ENCODE measurements at regions not wholly inside any gene's neighbourhood (a gene's known extent, or its start where the extent isn't known, plus 50 kb on each side); places are given as distances from the start of the nearest gene placed in this dataset.

- no peaks in the 10 kb centered on the region for H3K36me3 Mint-ChIP-seq
- H3K4me1 Mint-ChIP-seq = no peaks in the 10 kb centered on the region
- H3K9me3 Mint-ChIP-seq = peaks cover 0 to 3% of the 10 kb centered on the region in 2 donors
- H3K27ac Mint-ChIP-seq = no peak overlapping the region
- ATAC-seq (replicated peaks) (no peak), DNase-seq (no peak)
- H3K27me3 Mint-ChIP-seq = no peaks in the 10 kb centered on the region
- no peak overlapping the region for H3K4me3 Mint-ChIP-seq
Measured at GRCh38 chr15:35838424-35839111, 292.6 kb upstream of the DPH6 start.

- H3K4me3 Mint-ChIP-seq = no peak overlapping the region
- peaks cover 0 to 1% of the 10 kb centered on the region in 2 donors for H3K9me3 Mint-ChIP-seq
- H3K27me3 Mint-ChIP-seq = no peaks in the 10 kb centered on the region
- H3K27ac Mint-ChIP-seq = no peak overlapping the region
- H3K36me3 Mint-ChIP-seq = no peaks in the 10 kb centered on the region
- no peaks in the 10 kb centered on the region for H3K4me1 Mint-ChIP-seq
- no peak for DNase-seq
- no peak for ATAC-seq (replicated peaks)
Measured at GRCh38 chr15:35842631-35843030, 296.7 kb upstream of the DPH6 start.

GRCh38 chr15:35843498-35843897, 297.5 kb upstream of the DPH6 start:
- Mint-ChIP-seq H3K4me3 (no peak overlapping the region), H3K27ac (no peak overlapping the region), H3K27me3 (no peaks in the 10 kb centered on the region), H3K4me1 (no peaks in the 10 kb centered on the region), H3K9me3 (peaks cover 0 to 1% of the 10 kb centered on the region in 2 donors), H3K36me3 (no peaks in the 10 kb centered on the region)
- ATAC-seq (replicated peaks) = no peak
- no peak for DNase-seq

- no peaks in the 10 kb centered on the region for H3K9me3 Mint-ChIP-seq
- no peak overlapping the region for H3K27ac Mint-ChIP-seq
Measured at GRCh38 chr15:35850284-35850683, 304.3 kb upstream of the DPH6 start.

GRCh38 chr15:35851491-35851890, 305.5 kb upstream of the DPH6 start:
- H3K36me3 Mint-ChIP-seq = no peaks in the 10 kb centered on the region
- H3K27ac Mint-ChIP-seq = no peak overlapping the region
- ATAC-seq (replicated peaks) (no peak), DNase-seq (no peak)
- no peaks in the 10 kb centered on the region for H3K27me3 Mint-ChIP-seq
- no peaks in the 10 kb centered on the region for H3K9me3 Mint-ChIP-seq
- H3K4me1 Mint-ChIP-seq = no peaks in the 10 kb centered on the region
- H3K4me3 Mint-ChIP-seq = no peak overlapping the region

More at GRCh38 chr15:35850284-35850683, 304.3 kb upstream of the DPH6 start:
- DNase-seq (no peak), ATAC-seq (replicated peaks) (no peak)
- H3K27me3 Mint-ChIP-seq = no peaks in the 10 kb centered on the region
- H3K36me3 Mint-ChIP-seq = no peaks in the 10 kb centered on the region
- no peaks in the 10 kb centered on the region for H3K4me1 Mint-ChIP-seq
- H3K4me3 Mint-ChIP-seq = no peak overlapping the region

- Mint-ChIP-seq H3K27me3 (no peaks in the 10 kb centered on the region), H3K9me3 (peaks cover 0 to 2% of the 10 kb centered on the region in 2 donors), H3K36me3 (no peaks in the 10 kb centered on the region), H3K27ac (no peak overlapping the region), H3K4me3 (no peak overlapping the region), H3K4me1 (no peaks in the 10 kb centered on the region)
- ATAC-seq (replicated peaks) = no peak
- no peak for DNase-seq
Measured at GRCh38 chr15:35852818-35853624, 307.1 kb upstream of the DPH6 start.

GRCh38 chr15:35854316-35854715, 308.4 kb upstream of the DPH6 start:
- DNase-seq = no peak
- H3K36me3 Mint-ChIP-seq = no peaks in the 10 kb centered on the region
- no peak for ATAC-seq (replicated peaks)
- no peaks in the 10 kb centered on the region for H3K4me1 Mint-ChIP-seq
- peaks cover 0 to 2% of the 10 kb centered on the region in 2 donors for H3K9me3 Mint-ChIP-seq
- no peak overlapping the region for H3K27ac Mint-ChIP-seq
- no peak overlapping the region for H3K4me3 Mint-ChIP-seq
- H3K27me3 Mint-ChIP-seq = no peaks in the 10 kb centered on the region

GRCh38 chr15:35857567-35858226, 311.7 kb upstream of the DPH6 start:
- Mint-ChIP-seq H3K36me3 (no peaks in the 10 kb centered on the region), H3K27me3 (no peaks in the 10 kb centered on the region), H3K4me3 (no peak overlapping the region), H3K27ac (no peak overlapping the region), H3K9me3 (peaks cover 0 to 3% of the 10 kb centered on the region in 2 donors), H3K4me1 (no peaks in the 10 kb centered on the region)
- ATAC-seq (replicated peaks) = no peak
- DNase-seq = no peak

- no peaks in the 10 kb centered on the region for H3K36me3 Mint-ChIP-seq
- ATAC-seq (replicated peaks) (no peak), DNase-seq (no peak)
- H3K4me1 Mint-ChIP-seq = no peaks in the 10 kb centered on the region
- H3K4me3 Mint-ChIP-seq = no peak overlapping the region
- H3K27ac Mint-ChIP-seq = no peak overlapping the region
- H3K9me3 Mint-ChIP-seq = peaks cover 0 to 3% of the 10 kb centered on the region in 2 donors
- no peaks in the 10 kb centered on the region for H3K27me3 Mint-ChIP-seq
Measured at GRCh38 chr15:35858707-35859106, 312.7 kb upstream of the DPH6 start.

- H3K27me3 Mint-ChIP-seq = no peaks in the 10 kb centered on the region
- no peak overlapping the region for H3K27ac Mint-ChIP-seq
- ATAC-seq (replicated peaks) (no peak), DNase-seq (no peak)
- no peaks in the 10 kb centered on the region for H3K4me1 Mint-ChIP-seq
- peaks cover 0 to 1% of the 10 kb centered on the region in 2 donors for H3K9me3 Mint-ChIP-seq
- H3K36me3 Mint-ChIP-seq = no peaks in the 10 kb centered on the region
- no peak overlapping the region for H3K4me3 Mint-ChIP-seq
Measured at GRCh38 chr15:35863655-35864054, 317.7 kb upstream of the DPH6 start.

GRCh38 chr15:35867356-35867755, 321.4 kb upstream of the DPH6 start:
- H3K9me3 Mint-ChIP-seq = peaks cover 0 to 4% of the 10 kb centered on the region in 2 donors
- no peaks in the 10 kb centered on the region for H3K4me1 Mint-ChIP-seq
- H3K27ac Mint-ChIP-seq = no peak overlapping the region
- H3K27me3 Mint-ChIP-seq = no peaks in the 10 kb centered on the region
- ATAC-seq (replicated peaks) = no peak
- no peaks in the 10 kb centered on the region for H3K36me3 Mint-ChIP-seq
- no peak for DNase-seq
- no peak overlapping the region for H3K4me3 Mint-ChIP-seq

GRCh38 chr15:35871282-35871681, 325.3 kb upstream of the DPH6 start:
- DNase-seq (no peak), ATAC-seq (replicated peaks) (no peak)
- H3K27ac Mint-ChIP-seq = no peak overlapping the region
- no peaks in the 10 kb centered on the region for H3K36me3 Mint-ChIP-seq
- H3K4me1 Mint-ChIP-seq = no peaks in the 10 kb centered on the region
- H3K9me3 Mint-ChIP-seq = peaks cover 3 to 4% of the 10 kb centered on the region in 2 donors
- H3K27me3 Mint-ChIP-seq = no peaks in the 10 kb centered on the region
- H3K4me3 Mint-ChIP-seq = no peak overlapping the region

GRCh38 chr15:35871812-35872211, 325.8 kb upstream of the DPH6 start:
- H3K36me3 Mint-ChIP-seq = no peaks in the 10 kb centered on the region
- peaks cover 3 to 4% of the 10 kb centered on the region in 2 donors for H3K9me3 Mint-ChIP-seq
- no peak for ATAC-seq (replicated peaks)
- no peak overlapping the region for H3K27ac Mint-ChIP-seq
- no peak overlapping the region for H3K4me3 Mint-ChIP-seq
- H3K27me3 Mint-ChIP-seq = no peaks in the 10 kb centered on the region
- DNase-seq = no peak
- no peaks in the 10 kb centered on the region for H3K4me1 Mint-ChIP-seq

- no peak for ATAC-seq (replicated peaks)
- no peak overlapping the region for H3K4me3 Mint-ChIP-seq
- H3K4me1 Mint-ChIP-seq = no peaks in the 10 kb centered on the region
Measured at GRCh38 chr15:35872577-35872976, 326.6 kb upstream of the DPH6 start.

More at GRCh38 chr15:35872577-35872976, 326.6 kb upstream of the DPH6 start:
- DNase-seq = no peak
- peaks cover 3 to 4% of the 10 kb centered on the region in 2 donors for H3K9me3 Mint-ChIP-seq
- H3K27me3 Mint-ChIP-seq = no peaks in the 10 kb centered on the region
- H3K36me3 Mint-ChIP-seq = no peaks in the 10 kb centered on the region
- no peak overlapping the region for H3K27ac Mint-ChIP-seq
